Endodermal cell (in vitro differentiated cells): ENCODE measurements at regions not wholly inside any gene's neighbourhood (a gene's known extent, or its start where the extent isn't known, plus 50 kb on each side); places are given as distances from the start of the nearest gene placed in this dataset.

Experiments
- DNase-seq: peaks from one replicate; pipeline ENCODE4 v3.0.0-alpha.2; 2017
- H3K27ac ChIP-seq: 2 replicates; pipeline ENCODE4 v1.5.1; 2013; ENCODE audit warnings: mild to moderate bottlenecking, low read depth, low read length, moderate library complexity
- H3K27me3 ChIP-seq: 2 replicates; pipeline ENCODE4 v1.6.1; 2013; ENCODE audit warnings: mild to moderate bottlenecking, low read length, moderate library complexity; ENCODE audit not compliant: insufficient read depth, control insufficient read depth, poor library complexity, severe bottlenecking
- H3K36me3 ChIP-seq: 2 replicates; pipeline ENCODE4 v1.7.0; 2013; ENCODE audit warnings: mild to moderate bottlenecking, low read length, moderate library complexity; ENCODE audit not compliant: control insufficient read depth, insufficient read depth
- H3K4me1 ChIP-seq: one replicate; pipeline ENCODE4 v1.7.0; 2013; ENCODE audit warnings: low read length; ENCODE audit not compliant: control insufficient read depth, insufficient read depth
- H3K4me3 ChIP-seq: 2 replicates; pipeline ENCODE4 v1.5.1; 2013; ENCODE audit warnings: mild to moderate bottlenecking, low read length, moderate library complexity
- H3K9ac ChIP-seq: 2 replicates; pipeline ENCODE4 v1.6.1; 2013; ENCODE audit warnings: mild to moderate bottlenecking, low read length, moderate library complexity; ENCODE audit not compliant: poor library complexity, severe bottlenecking; ENCODE audit errors: extremely low read depth
- H3K9me3 ChIP-seq: 2 replicates; pipeline ENCODE4 v1.6.1; 2013; ENCODE audit warnings: mild to moderate bottlenecking, low read length, moderate library complexity; ENCODE audit not compliant: control insufficient read depth
- H3K27ac Mint-ChIP-seq: 2 replicates; pipeline ENCODE4 v1.8.0; 2020; ENCODE audit warnings: mixed read lengths
- H3K27me3 Mint-ChIP-seq: 2 replicates; pipeline ENCODE4 v1.8.0; 2021; ENCODE audit warnings: mild to moderate bottlenecking, mixed read lengths; ENCODE audit not compliant: insufficient read depth
- H3K36me3 Mint-ChIP-seq: 2 replicates; pipeline ENCODE4 v1.8.0; 2020; ENCODE audit warnings: low read depth, mixed read lengths
- H3K4me1 Mint-ChIP-seq: 2 replicates; pipeline ENCODE4 v1.8.0; 2020; ENCODE audit warnings: mixed read lengths
- H3K4me3 Mint-ChIP-seq: 2 replicates; pipeline ENCODE4 v1.8.0; 2020; ENCODE audit warnings: mild to moderate bottlenecking, moderate library complexity, mixed read lengths
- H3K9me3 Mint-ChIP-seq: 2 replicates; pipeline ENCODE4 v1.8.0; 2020; ENCODE audit warnings: mild to moderate bottlenecking, mixed read lengths
- CTCF ChIP-seq: fragments of 200-600 bp; sonication (generic); conservative IDR thresholded peaks from 2 replicates; pipeline ENCODE4 v1.5.0; 2021; ENCODE audit warnings: antibody characterized with exemption, mild to moderate bottlenecking
- WGBS, 2 experiments: methylation state at CpG; one replicate each; pipeline versions ENCODE4 v1.1.5 to v1.1.7; 2013; ENCODE audit warnings: missing lambda C conversion rate in 2 of 2, mixed read lengths in 1 of 2; ENCODE audit not compliant: insufficient coverage in 1 of 2, insufficient read length in 1 of 2; 5-methylcytosine and 5-hydroxymethylcytosine counted together

DNA sequence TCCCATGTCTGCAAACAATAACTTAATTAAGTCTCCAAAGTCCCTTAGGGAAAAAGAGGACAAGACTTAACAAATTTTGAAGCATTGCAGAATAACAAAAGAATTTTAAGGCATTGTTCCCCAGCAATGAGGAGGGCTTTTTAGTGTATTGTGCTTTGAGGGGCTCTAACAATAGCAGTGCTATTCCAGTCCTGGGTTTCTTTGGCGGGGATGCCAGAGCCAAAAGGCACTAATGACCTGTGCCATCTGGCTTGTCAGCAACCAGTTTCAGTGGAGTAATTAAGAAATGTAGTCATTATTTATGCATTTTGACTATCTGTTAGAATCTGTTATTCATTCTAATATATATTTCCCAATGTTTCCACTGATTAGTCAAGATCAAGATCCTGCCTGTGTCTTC lies 575.4 kb downstream of the SPRY1 start:
- peaks cover 29% of the 10 kb centered on the region for H3K9me3 Mint-ChIP-seq
- 96% methylated on average over 1 of the region's 1 CpG; no CpG with 5 or more reads in 1 of the 2 experiments for WGBS, 2 experiments

DNA sequence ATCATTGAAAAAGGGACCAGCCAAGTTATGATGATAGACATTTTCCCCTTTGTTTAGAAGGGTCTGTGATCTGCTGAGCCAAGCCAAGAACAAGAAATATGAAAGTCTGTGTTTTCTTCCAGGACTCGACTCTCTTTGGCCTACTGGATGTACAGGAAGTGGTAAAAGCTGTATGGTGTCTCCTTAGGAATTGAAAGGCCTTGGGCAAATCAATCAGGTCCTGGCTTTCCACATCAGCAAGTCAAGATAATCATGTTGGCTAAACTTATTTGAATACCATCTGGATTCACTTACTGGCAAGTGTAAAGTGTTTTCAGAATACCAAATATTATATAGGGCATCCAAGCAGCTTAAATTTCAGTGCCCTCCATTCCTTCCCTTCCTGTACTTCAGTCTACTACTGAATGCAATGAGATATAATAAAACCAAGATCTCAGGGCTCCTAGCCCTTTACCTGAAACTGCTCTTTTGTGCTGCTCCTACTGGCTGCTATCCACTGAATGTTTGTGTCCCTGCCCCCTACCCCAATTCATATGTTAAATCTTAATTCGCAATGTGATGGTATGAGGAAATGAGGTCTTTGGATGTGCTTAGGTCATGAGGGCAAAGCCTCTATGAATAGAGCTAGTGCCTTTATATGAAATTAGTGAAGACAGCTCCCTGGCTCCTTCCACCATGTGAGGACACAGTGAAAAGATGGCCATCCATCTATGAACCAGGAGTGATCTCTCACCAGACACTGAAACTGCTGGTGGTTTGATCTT lies 578.0 kb downstream of the SPRY1 start:
- WGBS, 2 experiments: 90% methylated on average over 2 of the region's 2 CpGs; no CpG with 5 or more reads in 1 of the 2 experiments
- Mint-ChIP-seq H3K9me3 (peaks cover 31% of the 10 kb centered on the region), H3K36me3 (no peaks in the 10 kb centered on the region), H3K27me3 (no peaks in the 10 kb centered on the region), H3K27ac (no peak overlapping the region), H3K4me3 (no peak overlapping the region), H3K4me1 (peaks cover 11% of the 10 kb centered on the region)
- Histone ChIP-seq H3K36me3 (no peaks in the 10 kb centered on the region), H3K9me3 (peaks cover 13% of the 10 kb centered on the region), H3K9ac (no peak overlapping the region), H3K27me3 (no peaks in the 10 kb centered on the region), H3K4me1 (no peaks in the 10 kb centered on the region), H3K27ac (no peak overlapping the region), H3K4me3 (no peak overlapping the region)
- no peak for TF ChIP-seq CTCF
- DNase-seq: no peak

More for the DNA sequence above, 575.4 kb downstream of the SPRY1 start:
- no peak for TF ChIP-seq CTCF
- no peaks in the 10 kb centered on the region for H3K27me3 Mint-ChIP-seq
- peaks cover 6% of the 10 kb centered on the region for H3K4me1 Mint-ChIP-seq
- H3K27ac Mint-ChIP-seq: no peak overlapping the region
- no peak overlapping the region for H3K4me3 Mint-ChIP-seq
- Histone ChIP-seq H3K4me1 (no peaks in the 10 kb centered on the region), H3K27ac (no peak overlapping the region), H3K36me3 (no peaks in the 10 kb centered on the region), H3K9me3 (no peaks in the 10 kb centered on the region), H3K9ac (no peak overlapping the region), H3K4me3 (no peak overlapping the region), H3K27me3 (no peaks in the 10 kb centered on the region)
- H3K36me3 Mint-ChIP-seq: no peaks in the 10 kb centered on the region
- DNase-seq: no peak

DNA sequence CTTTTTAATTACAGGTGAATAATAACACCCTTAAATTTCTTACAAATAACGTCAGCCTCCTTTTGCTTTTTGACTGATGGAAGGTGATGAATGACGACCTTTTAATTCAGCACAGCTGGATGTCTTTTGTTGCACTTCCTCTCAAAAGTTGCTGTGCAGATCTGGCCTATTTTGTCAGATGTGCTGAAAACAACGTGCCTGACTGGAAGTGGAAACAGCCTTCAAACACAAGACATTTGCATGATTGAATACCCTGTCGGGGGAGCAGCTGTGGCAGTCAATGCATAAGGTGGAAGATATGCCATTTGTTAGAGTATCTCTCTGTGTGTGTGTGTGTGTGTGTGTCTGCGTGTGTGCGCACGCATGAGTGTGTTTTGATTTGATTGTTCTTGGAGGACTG lies 579.7 kb downstream of the SPRY1 start:
- Mint-ChIP-seq H3K9me3 (peaks cover 37% of the 10 kb centered on the region), H3K36me3 (no peaks in the 10 kb centered on the region), H3K27me3 (no peaks in the 10 kb centered on the region), H3K27ac (peak overlapping the region; percentile 1), H3K4me3 (no peak overlapping the region), H3K4me1 (peaks cover 11% of the 10 kb centered on the region)
- Histone ChIP-seq H3K4me3 (no peak overlapping the region), H3K9me3 (peaks cover 13% of the 10 kb centered on the region), H3K27ac (peak overlapping the region; percentile 95), H3K27me3 (no peaks in the 10 kb centered on the region), H3K4me1 (no peaks in the 10 kb centered on the region), H3K36me3 (no peaks in the 10 kb centered on the region), H3K9ac (no peak overlapping the region)
- WGBS, 2 experiments: 27 to 50% methylated on average over 1 to 7 of the region's 7 CpGs
- DNase-seq: peak; percentile 44
- no peak for TF ChIP-seq CTCF
